ENCODE measurements at regions not wholly inside any gene's neighbourhood (a gene's known extent, or its start where the extent isn't known, plus 50 kb on each side); places are given as distances from the start of the nearest gene placed in this dataset.

GRCh38 chr12:94074980-94075629 is 73.3 kb upstream of the PLXNC1 start (continued):
- peak; percentile 61; the same call in 1 of the 2 replicates for TF ChIP-seq REST (IDR thresholded peaks at IDR 0.05; ENCODE audit: borderline replicate concordance)
- TF ChIP-seq REST (CRISPR knock-in tag; IDR thresholded peaks at IDR 0.05; ENCODE audit: low read depth) = no peak
- TF ChIP-seq ZBTB11 (CRISPR knock-in tag; IDR thresholded peaks at IDR 0.05) = peak in 1 of 3 experiments; percentile 74; a peak in 2 of 6 replicates
- no peak for TF ChIP-seq KLF16 (IDR thresholded peaks at IDR 0.05)
- TF ChIP-seq ATF7 (IDR thresholded peaks at IDR 0.05) = peak; percentile 62; the same call in 1 of the 2 replicates
- peak; percentile 55 for TF ChIP-seq FOSL1 (tag; conservative IDR thresholded peaks at IDR 0.05)
- no peak for TF ChIP-seq ZBED1 (IDR thresholded peaks at IDR 0.05)
- no peak for TF ChIP-seq CBX5 (IDR thresholded peaks at IDR 0.05; ENCODE audit: borderline replicate concordance, low read depth)
- peak in 1 of 2 experiments; percentile 60; a peak in 2 of 4 replicates for TF ChIP-seq MAZ (CRISPR knock-in tag; conservative IDR thresholded peaks at IDR 0.05 in 1 of 2, IDR thresholded peaks at IDR 0.05 in 1 of 2)
- TF ChIP-seq RBBP5 (IDR thresholded peaks at IDR 0.05; ENCODE audit: borderline replicate concordance, insufficient read depth, low read length, poor library complexity, severe bottlenecking) = no peak
- TF ChIP-seq IRF9 (tag; IDR thresholded peaks at IDR 0.05) = peak; percentile 73; the same call in 1 of the 2 replicates
- peak; percentile 46 for TF ChIP-seq EGR1 (conservative IDR thresholded peaks at IDR 0.05)
- TF ChIP-seq PCBP1 (IDR thresholded peaks at IDR 0.05; ENCODE audit: low read depth, low read length, poor library complexity, severe bottlenecking) = no peak
- TF ChIP-seq JUN (IDR thresholded peaks at IDR 0.05; ENCODE audit: borderline replicate concordance, low read depth, low read length) = 0 out of 2 replicates have a peak, but pooled peaks have one; percentile 29
- TF ChIP-seq JUN (CRISPR knock-in tag; IDR thresholded peaks at IDR 0.05; ENCODE audit: borderline replicate concordance) = no peak

Measured in K562 (cell line).